ENCODE measurements at regions not wholly inside any gene's neighbourhood (a gene's known extent, or its start where the extent isn't known, plus 50 kb on each side); places are given as distances from the start of the nearest gene placed in this dataset.

DNA sequence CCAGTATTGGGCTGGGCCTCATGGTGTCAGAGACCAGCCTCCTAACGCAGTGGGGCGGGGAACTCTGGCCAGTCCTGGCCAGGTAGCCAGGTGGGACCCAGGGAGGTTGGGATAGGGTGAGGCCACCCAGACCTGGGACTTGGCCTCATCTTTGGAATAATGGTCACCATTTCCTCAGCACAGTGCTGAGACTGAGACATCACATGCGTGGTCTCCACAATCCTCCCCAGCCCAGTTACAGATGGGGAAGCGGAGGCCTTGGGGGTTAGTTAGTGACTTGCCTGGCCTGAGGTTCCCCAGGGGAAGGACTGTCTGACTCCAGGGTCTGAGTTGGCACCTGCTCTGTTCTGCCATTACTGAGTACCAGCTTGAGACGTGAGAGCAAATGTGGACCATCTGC, 77.9 kb upstream of the CASZ1 start:
- TF ChIP-seq GATA3 (IDR thresholded peaks at IDR 0.05; ENCODE audit: borderline replicate concordance) (no peak), JUN (IDR thresholded peaks at IDR 0.05) (no peak), ESRRA (IDR thresholded peaks at IDR 0.05; ENCODE audit: borderline replicate concordance, low read length) (no peak), HDAC2 (IDR thresholded peaks at IDR 0.05) (no peak), CEBPB (IDR thresholded peaks at IDR 0.05) (no peak), EHF (CRISPR knock-in tag; IDR thresholded peaks at IDR 0.05) (no peak), RNF2 (IDR thresholded peaks at IDR 0.05; ENCODE audit: borderline replicate concordance, low read depth) (no peak), RARB (CRISPR knock-in tag; IDR thresholded peaks at IDR 0.05) (no peak), RCOR1 (IDR thresholded peaks at IDR 0.05; ENCODE audit: low read depth, low read length) (no peak), RAD21 (conservative IDR thresholded peaks at IDR 0.05 in 1 of 2, IDR thresholded peaks at IDR 0.05 in 1 of 2) (no peak), EP300 (IDR thresholded peaks at IDR 0.05) (no peak), CBX8 (IDR thresholded peaks at IDR 0.05) (no peak)
- TF ChIP-seq, protein P1, sequence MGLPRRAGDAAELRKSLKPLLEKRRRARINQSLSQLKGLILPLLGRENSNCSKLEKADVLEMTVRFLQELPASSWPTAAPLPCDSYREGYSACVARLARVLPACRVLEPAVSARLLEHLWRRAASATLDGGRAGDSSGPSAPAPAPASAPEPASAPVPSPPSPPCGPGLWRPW (IDR thresholded peaks at IDR 0.05) = no peak
- TF ChIP-seq, protein P2, sequence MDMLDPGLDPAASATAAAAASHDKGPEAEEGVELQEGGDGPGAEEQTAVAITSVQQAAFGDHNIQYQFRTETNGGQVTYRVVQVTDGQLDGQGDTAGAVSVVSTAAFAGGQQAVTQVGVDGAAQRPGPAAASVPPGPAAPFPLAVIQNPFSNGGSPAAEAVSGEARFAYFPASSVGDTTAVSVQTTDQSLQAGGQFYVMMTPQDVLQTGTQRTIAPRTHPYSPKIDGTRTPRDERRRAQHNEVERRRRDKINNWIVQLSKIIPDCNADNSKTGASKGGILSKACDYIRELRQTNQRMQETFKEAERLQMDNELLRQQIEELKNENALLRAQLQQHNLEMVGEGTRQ (IDR thresholded peaks at IDR 0.05) = no peak
- TF ChIP-seq, protein P3, sequence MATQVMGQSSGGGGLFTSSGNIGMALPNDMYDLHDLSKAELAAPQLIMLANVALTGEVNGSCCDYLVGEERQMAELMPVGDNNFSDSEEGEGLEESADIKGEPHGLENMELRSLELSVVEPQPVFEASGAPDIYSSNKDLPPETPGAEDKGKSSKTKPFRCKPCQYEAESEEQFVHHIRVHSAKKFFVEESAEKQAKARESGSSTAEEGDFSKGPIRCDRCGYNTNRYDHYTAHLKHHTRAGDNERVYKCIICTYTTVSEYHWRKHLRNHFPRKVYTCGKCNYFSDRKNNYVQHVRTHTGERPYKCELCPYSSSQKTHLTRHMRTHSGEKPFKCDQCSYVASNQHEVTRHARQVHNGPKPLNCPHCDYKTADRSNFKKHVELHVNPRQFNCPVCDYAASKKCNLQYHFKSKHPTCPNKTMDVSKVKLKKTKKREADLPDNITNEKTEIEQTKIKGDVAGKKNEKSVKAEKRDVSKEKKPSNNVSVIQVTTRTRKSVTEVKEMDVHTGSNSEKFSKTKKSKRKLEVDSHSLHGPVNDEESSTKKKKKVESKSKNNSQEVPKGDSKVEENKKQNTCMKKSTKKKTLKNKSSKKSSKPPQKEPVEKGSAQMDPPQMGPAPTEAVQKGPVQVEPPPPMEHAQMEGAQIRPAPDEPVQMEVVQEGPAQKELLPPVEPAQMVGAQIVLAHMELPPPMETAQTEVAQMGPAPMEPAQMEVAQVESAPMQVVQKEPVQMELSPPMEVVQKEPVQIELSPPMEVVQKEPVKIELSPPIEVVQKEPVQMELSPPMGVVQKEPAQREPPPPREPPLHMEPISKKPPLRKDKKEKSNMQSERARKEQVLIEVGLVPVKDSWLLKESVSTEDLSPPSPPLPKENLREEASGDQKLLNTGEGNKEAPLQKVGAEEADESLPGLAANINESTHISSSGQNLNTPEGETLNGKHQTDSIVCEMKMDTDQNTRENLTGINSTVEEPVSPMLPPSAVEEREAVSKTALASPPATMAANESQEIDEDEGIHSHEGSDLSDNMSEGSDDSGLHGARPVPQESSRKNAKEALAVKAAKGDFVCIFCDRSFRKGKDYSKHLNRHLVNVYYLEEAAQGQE (IDR thresholded peaks at IDR 0.05) = no peak
- TF ChIP-seq, protein P4, sequence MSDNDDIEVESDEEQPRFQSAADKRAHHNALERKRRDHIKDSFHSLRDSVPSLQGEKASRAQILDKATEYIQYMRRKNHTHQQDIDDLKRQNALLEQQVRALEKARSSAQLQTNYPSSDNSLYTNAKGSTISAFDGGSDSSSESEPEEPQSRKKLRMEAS (IDR thresholded peaks at IDR 0.05) = no peak
- H3K4me1 ChIP-seq = no peaks in the 10 kb centered on the region
- no peak overlapping the region for H3K4me2 ChIP-seq
- no peak for DNase-seq (ENCODE audit: low read depth in 1 of 2, low spot score in 1 of 2)
- no peaks in the 10 kb centered on the region for H3K9me3 ChIP-seq
- no peak overlapping the region for H3K4me3 ChIP-seq
- no peak overlapping the region for H3K27ac ChIP-seq
- WGBS (ENCODE audit: missing lambda C conversion rate) = 41% methylated on average over 4 of the region's 5 CpGs
- CTCF ChIA-PET = interaction anchor here (0.7 kb wide), 2 partner anchors 248 to 360 kb away, joined by 3 read pairs; no protein-coding TSS in a partner anchor
- no peak for ATAC-seq
- POLR2A ChIA-PET = no interaction called here
- FAIRE-seq = no peak

DNA sequence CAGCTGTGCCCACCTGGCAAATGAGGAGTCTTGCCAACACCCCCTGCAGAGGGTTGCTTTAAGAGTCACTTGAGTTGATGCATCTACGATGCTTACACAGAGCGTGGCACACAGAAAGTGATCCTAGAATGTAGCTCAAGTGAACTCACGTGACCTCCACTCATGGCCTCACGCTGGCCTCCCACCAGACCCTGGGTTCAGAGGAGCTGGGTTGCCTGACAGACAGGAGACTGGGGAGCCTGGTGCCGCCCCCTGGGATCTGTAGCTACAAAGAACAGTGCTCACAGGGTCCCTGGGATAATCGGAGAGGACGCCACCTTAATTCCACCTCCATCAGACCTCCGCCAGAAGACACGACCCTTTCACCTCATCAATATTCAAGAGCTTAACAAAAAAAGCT, 81.4 kb upstream of the CASZ1 start:
- WGBS (ENCODE audit: missing lambda C conversion rate) = 67% methylated on average over 9 of the region's 9 CpGs
- ATAC-seq = no peak

More for the DNA sequence above, 81.4 kb upstream of the CASZ1 start:
- Histone ChIP-seq H3K4me3 (no peak overlapping the region), H3K9me3 (no peaks in the 10 kb centered on the region), H3K27ac (no peak overlapping the region), H3K4me1 (no peaks in the 10 kb centered on the region), H3K4me2 (no peak overlapping the region)
- TF ChIP-seq NPAS2 (CRISPR knock-in tag; IDR thresholded peaks at IDR 0.05; ENCODE audit: borderline replicate concordance) (no peak), RNF2 (IDR thresholded peaks at IDR 0.05; ENCODE audit: borderline replicate concordance, low read depth) (no peak), JUN (IDR thresholded peaks at IDR 0.05) (no peak), NR3C1 (IDR thresholded peaks at IDR 0.05) (no peak), ZFP36 (IDR thresholded peaks at IDR 0.05; ENCODE audit: borderline replicate concordance, partially characterized antibody) (no peak), RAD21 (conservative IDR thresholded peaks at IDR 0.05 in 1 of 2, IDR thresholded peaks at IDR 0.05 in 1 of 2) (no peak), BHLHE40 (IDR thresholded peaks at IDR 0.05; ENCODE audit: low read depth, low read length) (no peak), JUNB (IDR thresholded peaks at IDR 0.05) (no peak), KDM5A (IDR thresholded peaks at IDR 0.05) (no peak), SREBF2 (IDR thresholded peaks at IDR 0.05) (no peak)
- TF ChIP-seq, protein P5, sequence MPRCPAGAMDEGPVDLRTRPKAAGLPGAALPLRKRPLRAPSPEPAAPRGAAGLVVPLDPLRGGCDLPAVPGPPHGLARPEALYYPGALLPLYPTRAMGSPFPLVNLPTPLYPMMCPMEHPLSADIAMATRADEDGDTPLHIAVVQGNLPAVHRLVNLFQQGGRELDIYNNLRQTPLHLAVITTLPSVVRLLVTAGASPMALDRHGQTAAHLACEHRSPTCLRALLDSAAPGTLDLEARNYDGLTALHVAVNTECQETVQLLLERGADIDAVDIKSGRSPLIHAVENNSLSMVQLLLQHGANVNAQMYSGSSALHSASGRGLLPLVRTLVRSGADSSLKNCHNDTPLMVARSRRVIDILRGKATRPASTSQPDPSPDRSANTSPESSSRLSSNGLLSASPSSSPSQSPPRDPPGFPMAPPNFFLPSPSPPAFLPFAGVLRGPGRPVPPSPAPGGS (IDR thresholded peaks at IDR 0.05) = no peak
- TF ChIP-seq, protein P6, sequence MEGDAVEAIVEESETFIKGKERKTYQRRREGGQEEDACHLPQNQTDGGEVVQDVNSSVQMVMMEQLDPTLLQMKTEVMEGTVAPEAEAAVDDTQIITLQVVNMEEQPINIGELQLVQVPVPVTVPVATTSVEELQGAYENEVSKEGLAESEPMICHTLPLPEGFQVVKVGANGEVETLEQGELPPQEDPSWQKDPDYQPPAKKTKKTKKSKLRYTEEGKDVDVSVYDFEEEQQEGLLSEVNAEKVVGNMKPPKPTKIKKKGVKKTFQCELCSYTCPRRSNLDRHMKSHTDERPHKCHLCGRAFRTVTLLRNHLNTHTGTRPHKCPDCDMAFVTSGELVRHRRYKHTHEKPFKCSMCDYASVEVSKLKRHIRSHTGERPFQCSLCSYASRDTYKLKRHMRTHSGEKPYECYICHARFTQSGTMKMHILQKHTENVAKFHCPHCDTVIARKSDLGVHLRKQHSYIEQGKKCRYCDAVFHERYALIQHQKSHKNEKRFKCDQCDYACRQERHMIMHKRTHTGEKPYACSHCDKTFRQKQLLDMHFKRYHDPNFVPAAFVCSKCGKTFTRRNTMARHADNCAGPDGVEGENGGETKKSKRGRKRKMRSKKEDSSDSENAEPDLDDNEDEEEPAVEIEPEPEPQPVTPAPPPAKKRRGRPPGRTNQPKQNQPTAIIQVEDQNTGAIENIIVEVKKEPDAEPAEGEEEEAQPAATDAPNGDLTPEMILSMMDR (IDR thresholded peaks at IDR 0.05) = no peak
- TF ChIP-seq, protein P3 (IDR thresholded peaks at IDR 0.05) = no peak
- DNase-seq (ENCODE audit: low read depth in 1 of 2, low spot score in 1 of 2) = no peak
- FAIRE-seq = no peak
- POLR2A ChIA-PET = no interaction called here
- CTCF ChIA-PET = no interaction called here
